Endodermal cell (in vitro differentiated cells): ENCODE measurements at regions not wholly inside any gene's neighbourhood (a gene's known extent, or its start where the extent isn't known, plus 50 kb on each side); places are given as distances from the start of the nearest gene placed in this dataset.

ENCODE experiments used
- DNase-seq: peaks from one replicate; pipeline ENCODE4 v3.0.0-alpha.2; 2017
- H3K27ac ChIP-seq: 2 replicates; pipeline ENCODE4 v1.5.1; 2013; ENCODE audit warnings: mild to moderate bottlenecking, low read depth, low read length, moderate library complexity
- H3K27me3 ChIP-seq: 2 replicates; pipeline ENCODE4 v1.6.1; 2013; ENCODE audit warnings: mild to moderate bottlenecking, low read length, moderate library complexity; ENCODE audit not compliant: insufficient read depth, control insufficient read depth, poor library complexity, severe bottlenecking
- H3K36me3 ChIP-seq: 2 replicates; pipeline ENCODE4 v1.7.0; 2013; ENCODE audit warnings: mild to moderate bottlenecking, low read length, moderate library complexity; ENCODE audit not compliant: control insufficient read depth, insufficient read depth
- H3K4me1 ChIP-seq: one replicate; pipeline ENCODE4 v1.7.0; 2013; ENCODE audit warnings: low read length; ENCODE audit not compliant: control insufficient read depth, insufficient read depth
- H3K4me3 ChIP-seq: 2 replicates; pipeline ENCODE4 v1.5.1; 2013; ENCODE audit warnings: mild to moderate bottlenecking, low read length, moderate library complexity
- H3K9ac ChIP-seq: 2 replicates; pipeline ENCODE4 v1.6.1; 2013; ENCODE audit warnings: mild to moderate bottlenecking, low read length, moderate library complexity; ENCODE audit not compliant: poor library complexity, severe bottlenecking; ENCODE audit errors: extremely low read depth
- H3K9me3 ChIP-seq: 2 replicates; pipeline ENCODE4 v1.6.1; 2013; ENCODE audit warnings: mild to moderate bottlenecking, low read length, moderate library complexity; ENCODE audit not compliant: control insufficient read depth
- H3K27ac Mint-ChIP-seq: 2 replicates; pipeline ENCODE4 v1.8.0; 2020; ENCODE audit warnings: mixed read lengths
- H3K27me3 Mint-ChIP-seq: 2 replicates; pipeline ENCODE4 v1.8.0; 2021; ENCODE audit warnings: mild to moderate bottlenecking, mixed read lengths; ENCODE audit not compliant: insufficient read depth
- H3K36me3 Mint-ChIP-seq: 2 replicates; pipeline ENCODE4 v1.8.0; 2020; ENCODE audit warnings: low read depth, mixed read lengths
- H3K4me1 Mint-ChIP-seq: 2 replicates; pipeline ENCODE4 v1.8.0; 2020; ENCODE audit warnings: mixed read lengths
- H3K4me3 Mint-ChIP-seq: 2 replicates; pipeline ENCODE4 v1.8.0; 2020; ENCODE audit warnings: mild to moderate bottlenecking, moderate library complexity, mixed read lengths
- H3K9me3 Mint-ChIP-seq: 2 replicates; pipeline ENCODE4 v1.8.0; 2020; ENCODE audit warnings: mild to moderate bottlenecking, mixed read lengths
- WGBS, 2 experiments: methylation state at CpG; one replicate each; pipeline versions ENCODE4 v1.1.5 to v1.1.7; 2013; ENCODE audit warnings: missing lambda C conversion rate in 2 of 2, mixed read lengths in 1 of 2; ENCODE audit not compliant: insufficient coverage in 1 of 2, insufficient read length in 1 of 2; 5-methylcytosine and 5-hydroxymethylcytosine counted together
- TF ChIP-seq, protein P1 (sequence below): fragments of 200-600 bp; sonication (generic); conservative IDR thresholded peaks from 2 replicates; pipeline ENCODE4 v1.5.0; 2021; ENCODE audit warnings: antibody characterized with exemption, mild to moderate bottlenecking

DNA sequence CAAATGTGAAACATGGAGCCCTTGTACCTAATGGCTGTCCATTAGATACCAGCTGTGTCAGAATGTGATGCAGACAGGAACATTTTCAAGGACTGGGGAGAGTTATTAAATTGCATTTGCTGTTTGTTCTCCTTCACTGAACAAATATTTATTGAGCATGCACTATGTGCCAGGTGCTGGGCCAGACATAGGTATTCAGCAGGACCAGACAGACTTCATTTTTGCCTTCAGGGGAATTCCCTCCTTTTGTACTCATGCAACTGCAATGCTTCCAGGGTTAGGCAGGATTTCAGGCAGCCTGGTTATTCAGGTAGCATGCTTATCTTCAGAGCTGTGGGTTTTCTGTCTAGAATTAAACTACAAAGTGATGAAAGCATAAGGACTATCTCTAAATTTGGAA is 64.2 kb upstream of the SMYD2 start:
- H3K9me3 ChIP-seq: no peaks in the 10 kb centered on the region
- H3K9ac ChIP-seq: no peak overlapping the region
- H3K4me3 ChIP-seq: no peak overlapping the region
- Mint-ChIP-seq H3K36me3 (no peaks in the 10 kb centered on the region), H3K27me3 (peaks cover 58% of the 10 kb centered on the region), H3K4me3 (no peak overlapping the region), H3K9me3 (no peaks in the 10 kb centered on the region), H3K27ac (no peak overlapping the region), H3K4me1 (peaks cover 6% of the 10 kb centered on the region)
- H3K4me1 ChIP-seq: no peaks in the 10 kb centered on the region
- no peak overlapping the region for H3K27ac ChIP-seq
- peaks cover 68% of the 10 kb centered on the region for H3K27me3 ChIP-seq
- TF ChIP-seq, protein P1, sequence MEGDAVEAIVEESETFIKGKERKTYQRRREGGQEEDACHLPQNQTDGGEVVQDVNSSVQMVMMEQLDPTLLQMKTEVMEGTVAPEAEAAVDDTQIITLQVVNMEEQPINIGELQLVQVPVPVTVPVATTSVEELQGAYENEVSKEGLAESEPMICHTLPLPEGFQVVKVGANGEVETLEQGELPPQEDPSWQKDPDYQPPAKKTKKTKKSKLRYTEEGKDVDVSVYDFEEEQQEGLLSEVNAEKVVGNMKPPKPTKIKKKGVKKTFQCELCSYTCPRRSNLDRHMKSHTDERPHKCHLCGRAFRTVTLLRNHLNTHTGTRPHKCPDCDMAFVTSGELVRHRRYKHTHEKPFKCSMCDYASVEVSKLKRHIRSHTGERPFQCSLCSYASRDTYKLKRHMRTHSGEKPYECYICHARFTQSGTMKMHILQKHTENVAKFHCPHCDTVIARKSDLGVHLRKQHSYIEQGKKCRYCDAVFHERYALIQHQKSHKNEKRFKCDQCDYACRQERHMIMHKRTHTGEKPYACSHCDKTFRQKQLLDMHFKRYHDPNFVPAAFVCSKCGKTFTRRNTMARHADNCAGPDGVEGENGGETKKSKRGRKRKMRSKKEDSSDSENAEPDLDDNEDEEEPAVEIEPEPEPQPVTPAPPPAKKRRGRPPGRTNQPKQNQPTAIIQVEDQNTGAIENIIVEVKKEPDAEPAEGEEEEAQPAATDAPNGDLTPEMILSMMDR: no peak
- no peak for DNase-seq
- no peaks in the 10 kb centered on the region for H3K36me3 ChIP-seq

DNA sequence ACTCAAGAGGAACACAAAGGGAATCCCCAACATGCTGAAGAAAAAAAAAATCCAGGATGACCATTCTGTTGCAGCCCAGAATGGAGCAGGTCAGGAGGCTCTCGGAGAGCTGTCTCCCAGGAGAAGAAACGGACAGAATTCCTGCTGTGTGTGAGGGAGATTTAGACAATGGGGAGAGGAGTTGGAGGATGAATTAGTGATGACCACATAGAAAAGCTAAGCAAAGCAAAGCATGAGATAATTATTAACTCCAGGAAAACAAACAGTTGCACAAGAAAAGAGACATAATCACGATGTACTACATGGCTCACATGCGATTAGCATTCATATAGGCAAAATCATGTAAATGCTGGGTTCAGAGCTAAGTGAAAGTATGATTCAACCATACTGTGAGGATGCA is 61.1 kb upstream of the SMYD2 start:
- WGBS, 2 experiments: 52 to 85% methylated on average over 4 of the region's 4 CpGs
- Mint-ChIP-seq H3K9me3 (no peaks in the 10 kb centered on the region), H3K4me1 (peaks cover 11% of the 10 kb centered on the region), H3K4me3 (no peak overlapping the region), H3K27me3 (peaks cover 66% of the 10 kb centered on the region), H3K27ac (no peak overlapping the region), H3K36me3 (no peaks in the 10 kb centered on the region)
- Histone ChIP-seq H3K4me1 (no peaks in the 10 kb centered on the region), H3K27ac (no peak overlapping the region), H3K4me3 (no peak overlapping the region), H3K9ac (no peak overlapping the region), H3K27me3 (peaks cover 69% of the 10 kb centered on the region), H3K36me3 (no peaks in the 10 kb centered on the region), H3K9me3 (no peaks in the 10 kb centered on the region)
- TF ChIP-seq, protein P1: no peak
- DNase-seq: no peak

DNA sequence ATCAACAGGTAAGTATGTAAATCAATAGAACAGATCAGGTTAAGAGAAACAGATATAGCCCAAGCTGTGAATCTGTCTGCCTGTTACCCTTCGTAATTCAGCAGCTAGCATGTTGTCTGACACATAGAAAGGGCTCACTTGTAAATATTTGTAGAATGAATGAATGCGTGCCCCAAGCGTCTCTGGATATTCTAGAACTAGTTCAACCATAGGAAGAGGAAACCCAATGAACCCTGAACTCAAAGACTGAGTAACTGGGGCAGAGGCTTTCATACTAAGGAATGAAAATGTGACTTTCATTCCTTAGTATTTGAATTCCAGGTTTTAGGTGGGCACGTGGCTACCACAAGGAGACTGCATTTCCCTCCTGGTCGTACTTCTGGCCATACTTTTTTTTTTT is 60.1 kb upstream of the SMYD2 start:
- no peak overlapping the region for H3K27ac ChIP-seq
- no peaks in the 10 kb centered on the region for H3K9me3 Mint-ChIP-seq
- H3K4me3 ChIP-seq: no peak overlapping the region
- WGBS, 2 experiments: 94 to 98% methylated on average over 4 to 5 of the region's 5 CpGs
- H3K4me1 Mint-ChIP-seq: peaks cover 13% of the 10 kb centered on the region
- TF ChIP-seq, protein P1: no peak
- H3K9ac ChIP-seq: no peak overlapping the region
- H3K27me3 ChIP-seq: peaks cover 65% of the 10 kb centered on the region
- H3K27ac Mint-ChIP-seq: no peak overlapping the region
- H3K4me1 ChIP-seq: no peaks in the 10 kb centered on the region
- no peaks in the 10 kb centered on the region for H3K9me3 ChIP-seq
- no peak for DNase-seq
- H3K4me3 Mint-ChIP-seq: no peak overlapping the region
- H3K36me3 Mint-ChIP-seq: no peaks in the 10 kb centered on the region
- peaks cover 70% of the 10 kb centered on the region for H3K27me3 Mint-ChIP-seq
- no peaks in the 10 kb centered on the region for H3K36me3 ChIP-seq
